ENCODE measurements at regions not wholly inside any gene's neighbourhood (a gene's known extent, or its start where the extent isn't known, plus 50 kb on each side); places are given as distances from the start of the nearest gene placed in this dataset.

DNA sequence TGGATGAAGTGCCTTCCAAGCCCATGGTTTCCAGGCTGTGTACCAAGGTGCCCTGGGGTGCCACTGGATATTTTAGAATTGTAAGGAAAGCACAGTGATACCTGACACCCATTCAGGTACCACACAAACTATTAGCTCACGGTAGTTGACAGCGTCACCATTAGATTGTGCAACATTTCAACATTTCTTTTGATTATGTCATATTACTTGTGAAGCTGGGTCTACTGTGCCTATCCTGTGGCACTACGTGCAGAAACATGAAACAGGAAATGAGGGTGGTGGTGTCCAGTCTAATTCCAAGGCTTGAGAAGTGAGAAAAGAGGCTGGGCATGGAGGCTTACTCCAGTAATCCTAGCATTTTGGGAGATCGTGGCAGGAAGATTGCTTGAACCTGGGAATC, 75.5 kb upstream of the CPM start:
- Histone ChIP-seq H3K4me1 (peaks cover 13% of the 10 kb centered on the region), H3K27ac (no peak overlapping the region), H3K27me3 (no peaks in the 10 kb centered on the region), H3K9ac (no peak overlapping the region), H4K20me1 (no peaks in the 10 kb centered on the region), H3K9me3 (no peaks in the 10 kb centered on the region), H3K4me2 (no peak overlapping the region), H3K36me3 (no peaks in the 10 kb centered on the region), H3K4me3 (no peak overlapping the region)
- no peak for TF ChIP-seq Cebpa-rat (IDR thresholded peaks at IDR 0.05)

DNA sequence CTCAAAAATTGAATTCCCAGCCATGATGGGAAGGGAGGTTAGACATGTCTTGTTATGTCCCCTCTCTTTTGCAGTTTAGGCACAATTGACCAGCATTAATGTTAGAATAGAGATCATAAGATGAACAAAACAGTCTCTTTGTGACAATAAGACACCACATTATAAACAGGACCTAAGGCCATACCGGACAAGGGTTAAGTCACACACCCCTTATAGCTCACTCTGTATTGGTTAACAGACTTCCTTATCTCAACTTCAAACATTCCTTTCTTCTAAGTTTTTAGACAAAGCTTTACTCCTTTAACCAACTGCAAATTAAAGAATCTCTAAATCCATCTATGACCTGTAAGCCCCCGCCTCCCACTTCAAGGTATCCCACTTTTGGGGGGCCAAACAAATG, 81.1 kb upstream of the CPM start:
- TF ChIP-seq Cebpa-rat (IDR thresholded peaks at IDR 0.05): no peak
- Histone ChIP-seq H3K4me2 (no peak overlapping the region), H3K4me3 (no peak overlapping the region), H4K20me1 (no peaks in the 10 kb centered on the region), H3K27me3 (no peaks in the 10 kb centered on the region), H3K9ac (no peak overlapping the region), H3K4me1 (no peaks in the 10 kb centered on the region), H3K36me3 (no peaks in the 10 kb centered on the region), H3K27ac (no peak overlapping the region), H3K9me3 (no peaks in the 10 kb centered on the region)

DNA sequence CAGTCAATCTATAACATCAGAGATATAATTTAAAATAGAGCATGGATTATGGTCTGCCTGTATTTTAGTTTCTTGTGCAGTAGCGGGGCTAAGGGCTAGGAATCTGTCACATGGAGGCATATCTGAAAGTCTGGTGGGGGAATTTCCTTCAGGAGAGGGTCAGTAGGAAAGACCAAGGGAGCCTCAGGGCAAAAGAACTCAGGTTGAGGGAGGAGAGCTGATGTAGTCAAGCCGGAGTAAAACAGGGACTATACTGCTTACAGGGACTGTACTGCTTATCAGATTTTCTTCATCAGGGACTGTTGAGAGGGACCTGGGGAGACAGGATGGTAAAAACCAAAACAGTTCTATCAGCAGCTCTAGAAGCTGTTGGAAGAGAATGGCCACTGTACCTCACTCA, 82.0 kb upstream of the CPM start:
- no peak overlapping the region for H3K9ac ChIP-seq
- H3K27ac ChIP-seq: no peak overlapping the region
- H4K20me1 ChIP-seq: no peaks in the 10 kb centered on the region
- no peaks in the 10 kb centered on the region for H3K27me3 ChIP-seq
- no peak overlapping the region for H3K4me2 ChIP-seq
- no peak for TF ChIP-seq Cebpa-rat (IDR thresholded peaks at IDR 0.05)
- no peaks in the 10 kb centered on the region for H3K36me3 ChIP-seq
- H3K4me1 ChIP-seq: no peaks in the 10 kb centered on the region
- no peak overlapping the region for H3K4me3 ChIP-seq
- no peaks in the 10 kb centered on the region for H3K9me3 ChIP-seq

DNA sequence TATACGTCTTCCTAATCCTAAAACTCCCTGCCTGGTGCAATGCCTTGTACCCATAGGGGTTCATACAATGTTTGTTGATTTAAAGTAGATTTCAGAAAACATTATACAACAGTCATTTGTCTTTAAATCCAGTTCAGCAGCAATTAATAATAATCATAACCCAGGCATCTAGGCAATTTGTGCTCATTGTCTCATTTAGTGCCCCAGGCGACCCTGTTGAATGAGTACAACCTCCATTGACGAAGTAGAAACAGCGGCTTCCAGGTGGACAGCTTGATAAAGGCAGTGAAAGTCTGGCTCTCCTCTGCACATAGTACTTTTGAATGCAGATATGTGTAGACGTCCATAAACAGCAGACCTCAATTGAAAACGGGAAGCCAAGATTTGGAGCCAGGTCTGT, 82.9 kb upstream of the CPM start:
- Histone ChIP-seq H4K20me1 (no peaks in the 10 kb centered on the region), H3K27ac (no peak overlapping the region), H3K4me1 (no peaks in the 10 kb centered on the region), H3K9ac (no peak overlapping the region), H3K36me3 (no peaks in the 10 kb centered on the region), H3K4me2 (no peak overlapping the region), H3K4me3 (no peak overlapping the region), H3K27me3 (no peaks in the 10 kb centered on the region), H3K9me3 (no peaks in the 10 kb centered on the region)
- no peak for TF ChIP-seq Cebpa-rat (IDR thresholded peaks at IDR 0.05)

DNA sequence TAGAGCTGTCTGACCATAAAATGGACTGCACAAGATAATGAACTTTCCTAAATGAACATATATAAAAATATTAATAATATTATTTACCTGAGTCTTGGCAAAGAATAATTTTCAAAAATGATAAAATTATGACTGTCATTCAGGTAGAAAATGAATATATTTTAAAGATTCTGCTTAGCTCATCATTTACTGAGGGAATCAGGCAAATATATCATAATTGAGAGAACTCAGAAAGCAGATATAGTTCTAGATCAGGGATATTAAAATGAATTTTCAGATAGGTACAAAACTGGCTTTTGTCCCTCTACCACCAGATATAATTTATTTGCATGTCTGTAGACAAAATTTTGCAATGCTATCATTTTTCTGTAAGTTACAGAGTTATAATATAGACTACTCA, 86.1 kb upstream of the CPM start:
- no peak overlapping the region for H3K4me3 ChIP-seq
- H3K27ac ChIP-seq: no peak overlapping the region
- no peak for TF ChIP-seq Cebpa-rat (IDR thresholded peaks at IDR 0.05)
- H4K20me1 ChIP-seq: no peaks in the 10 kb centered on the region
- H3K36me3 ChIP-seq: no peaks in the 10 kb centered on the region
- no peak overlapping the region for H3K4me2 ChIP-seq
- no peaks in the 10 kb centered on the region for H3K27me3 ChIP-seq
- H3K9me3 ChIP-seq: no peaks in the 10 kb centered on the region
- H3K4me1 ChIP-seq: no peaks in the 10 kb centered on the region
- H3K9ac ChIP-seq: no peak overlapping the region

DNA sequence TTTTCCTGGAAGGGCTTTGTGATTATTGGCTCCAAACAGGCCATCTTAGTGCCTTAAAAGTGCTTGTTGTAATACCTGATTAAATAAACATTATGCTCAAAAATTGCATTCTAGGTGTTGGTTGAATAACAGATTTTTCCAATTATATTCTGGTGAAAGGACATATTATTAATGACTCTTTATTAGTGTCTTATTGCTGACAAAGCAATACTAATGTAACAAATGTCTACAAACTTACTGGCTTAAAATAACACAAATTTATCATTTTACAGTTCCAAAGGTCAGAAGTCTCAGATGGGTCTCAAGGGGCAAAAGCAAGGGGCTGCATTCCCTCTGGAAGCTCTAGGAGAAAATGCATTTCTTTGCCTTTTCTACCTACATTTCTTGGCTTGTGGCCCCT, 86.9 kb upstream of the CPM start:
- no peak for TF ChIP-seq Cebpa-rat (IDR thresholded peaks at IDR 0.05)
- Histone ChIP-seq H3K4me1 (no peaks in the 10 kb centered on the region), H3K4me3 (no peak overlapping the region), H4K20me1 (no peaks in the 10 kb centered on the region), H3K9me3 (no peaks in the 10 kb centered on the region), H3K36me3 (no peaks in the 10 kb centered on the region), H3K9ac (no peak overlapping the region), H3K4me2 (no peak overlapping the region), H3K27me3 (no peaks in the 10 kb centered on the region), H3K27ac (no peak overlapping the region)

DNA sequence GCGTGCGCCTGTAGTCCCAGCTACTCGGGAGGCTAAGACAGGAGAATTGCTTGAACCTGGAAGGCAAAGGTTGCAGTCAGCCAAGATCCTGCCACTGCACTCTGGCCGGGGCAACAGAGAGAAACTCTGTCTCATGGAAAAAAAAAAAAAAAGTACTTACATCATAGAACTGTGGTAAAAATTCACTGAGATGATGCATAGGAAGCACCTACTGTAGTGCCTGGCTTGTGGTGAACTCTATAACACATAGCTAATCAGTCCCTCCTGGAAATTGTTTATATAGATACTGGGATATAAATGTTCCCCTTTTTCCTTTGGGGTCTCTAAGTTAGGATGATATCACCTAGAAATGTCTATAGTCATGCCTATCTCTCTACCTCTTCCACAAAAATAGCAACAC, 89.7 kb upstream of the CPM start:
- no peak overlapping the region for H3K4me2 ChIP-seq
- no peak for TF ChIP-seq Cebpa-rat (IDR thresholded peaks at IDR 0.05)
- no peaks in the 10 kb centered on the region for H3K9me3 ChIP-seq
- H3K27me3 ChIP-seq: no peaks in the 10 kb centered on the region
- no peak overlapping the region for H3K27ac ChIP-seq
- no peak overlapping the region for H3K4me3 ChIP-seq
- no peak overlapping the region for H3K9ac ChIP-seq
- H4K20me1 ChIP-seq: no peaks in the 10 kb centered on the region
- no peaks in the 10 kb centered on the region for H3K4me1 ChIP-seq
- no peaks in the 10 kb centered on the region for H3K36me3 ChIP-seq

DNA sequence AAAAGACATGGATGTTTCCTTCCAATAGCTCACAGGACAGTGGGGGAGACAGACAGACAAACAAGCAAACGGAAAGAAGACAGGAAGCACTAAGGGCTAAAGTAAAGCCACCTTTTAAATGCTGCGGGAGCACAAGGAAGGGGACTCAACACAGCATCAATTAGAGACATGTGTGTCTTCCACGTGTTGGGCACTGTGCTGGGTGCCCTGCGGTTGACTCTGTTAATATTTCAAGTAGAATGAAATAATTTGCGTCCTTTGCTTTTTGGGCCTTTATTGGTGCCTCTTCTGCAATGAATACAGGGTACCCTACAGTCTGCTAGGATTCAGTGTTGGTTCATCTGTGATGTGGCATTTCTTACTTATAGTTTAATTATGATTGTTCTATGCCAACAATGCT, 90.9 kb upstream of the CPM start:
- Histone ChIP-seq H3K27ac (no peak overlapping the region), H4K20me1 (no peaks in the 10 kb centered on the region), H3K9ac (no peak overlapping the region), H3K9me3 (no peaks in the 10 kb centered on the region), H3K36me3 (no peaks in the 10 kb centered on the region), H3K4me2 (no peak overlapping the region), H3K4me1 (no peaks in the 10 kb centered on the region), H3K4me3 (no peak overlapping the region), H3K27me3 (no peaks in the 10 kb centered on the region)
- no peak for TF ChIP-seq Cebpa-rat (IDR thresholded peaks at IDR 0.05)

DNA sequence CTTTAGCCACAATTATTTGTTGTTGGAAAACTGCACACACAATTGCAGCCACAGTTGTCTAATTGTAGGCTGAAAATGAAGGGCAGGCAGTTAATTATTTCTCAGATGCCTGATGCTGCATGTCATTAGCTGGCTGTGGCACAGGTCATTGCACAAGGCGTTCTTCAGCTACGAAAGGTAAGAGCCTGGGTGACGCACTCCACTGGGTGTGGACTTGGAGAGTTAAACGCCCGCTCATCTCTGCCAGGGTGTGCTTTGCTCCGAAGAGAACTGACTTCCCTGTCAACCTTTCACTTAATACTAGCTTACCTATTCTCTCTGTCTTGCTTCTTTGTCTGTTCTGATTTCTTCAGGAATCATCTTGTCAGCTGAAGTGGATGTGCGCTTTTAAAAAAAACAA, 91.4 kb upstream of the CPM start:
- H3K9ac ChIP-seq: no peak overlapping the region
- H3K4me3 ChIP-seq: no peak overlapping the region
- TF ChIP-seq Cebpa-rat (IDR thresholded peaks at IDR 0.05): no peak
- H3K4me2 ChIP-seq: no peak overlapping the region
- H3K27me3 ChIP-seq: no peaks in the 10 kb centered on the region
- no peaks in the 10 kb centered on the region for H3K36me3 ChIP-seq
- no peak overlapping the region for H3K27ac ChIP-seq
- no peaks in the 10 kb centered on the region for H3K9me3 ChIP-seq
- no peaks in the 10 kb centered on the region for H4K20me1 ChIP-seq
- H3K4me1 ChIP-seq: no peaks in the 10 kb centered on the region

DNA sequence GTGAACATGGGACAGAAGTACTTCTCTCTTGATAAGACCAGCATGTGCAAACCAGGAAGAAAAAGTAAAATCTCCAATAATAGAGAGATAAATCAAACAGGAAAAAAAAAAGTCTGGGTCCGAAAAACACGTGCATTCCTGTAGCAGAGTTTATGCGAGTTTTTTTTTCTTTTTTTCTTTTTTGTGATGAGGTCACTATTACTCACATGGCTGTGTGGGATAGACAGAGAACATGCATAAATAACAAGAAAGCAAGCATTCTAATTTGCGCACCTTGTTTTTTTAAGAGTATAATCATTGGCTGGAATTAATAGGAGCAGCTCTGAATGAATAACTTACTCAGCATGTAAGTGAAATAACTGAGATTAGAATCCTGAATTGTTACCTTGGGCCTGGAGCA, 91.9 kb upstream of the CPM start:
- Histone ChIP-seq H3K36me3 (no peaks in the 10 kb centered on the region), H3K9ac (no peak overlapping the region), H3K27ac (no peak overlapping the region), H3K27me3 (no peaks in the 10 kb centered on the region), H3K4me3 (no peak overlapping the region), H3K9me3 (no peaks in the 10 kb centered on the region), H3K4me1 (no peaks in the 10 kb centered on the region), H4K20me1 (no peaks in the 10 kb centered on the region), H3K4me2 (no peak overlapping the region)
- no peak for TF ChIP-seq Cebpa-rat (IDR thresholded peaks at IDR 0.05)

DNA sequence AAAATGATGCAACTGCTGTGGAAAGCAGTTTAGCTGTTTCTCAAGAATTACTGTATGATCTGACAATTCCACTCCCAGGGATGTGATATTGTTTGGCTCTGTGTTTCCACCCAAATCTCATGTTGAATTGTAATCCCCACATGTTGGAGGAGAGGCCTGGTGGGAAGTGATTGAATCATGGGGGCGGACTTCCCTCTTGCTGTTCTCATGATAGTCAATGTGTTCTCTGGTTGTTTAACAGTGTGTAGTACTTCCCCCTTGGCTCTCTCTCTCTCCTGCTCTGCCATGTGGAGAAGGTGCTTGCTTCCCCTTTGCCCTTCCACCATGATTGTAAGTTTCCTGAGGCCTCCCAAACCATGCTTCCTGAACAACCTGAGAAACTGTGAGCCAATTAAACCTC, 93.4 kb upstream of the CPM start:
- TF ChIP-seq Cebpa-rat (IDR thresholded peaks at IDR 0.05): no peak
- H3K36me3 ChIP-seq: no peaks in the 10 kb centered on the region
- no peaks in the 10 kb centered on the region for H4K20me1 ChIP-seq
- no peaks in the 10 kb centered on the region for H3K4me1 ChIP-seq
- no peaks in the 10 kb centered on the region for H3K9me3 ChIP-seq
- H3K4me3 ChIP-seq: no peak overlapping the region
- no peak overlapping the region for H3K27ac ChIP-seq
- no peak overlapping the region for H3K4me2 ChIP-seq
- no peaks in the 10 kb centered on the region for H3K27me3 ChIP-seq
- H3K9ac ChIP-seq: no peak overlapping the region

All from BLaER1 (cell line).